ENCODE measurements at regions not wholly inside any gene's neighbourhood (a gene's known extent, or its start where the extent isn't known, plus 50 kb on each side); places are given as distances from the start of the nearest gene placed in this dataset.
A peak's percentile ranks its signal among the peaks of the same experiment; 100 is the strongest.

DNA sequence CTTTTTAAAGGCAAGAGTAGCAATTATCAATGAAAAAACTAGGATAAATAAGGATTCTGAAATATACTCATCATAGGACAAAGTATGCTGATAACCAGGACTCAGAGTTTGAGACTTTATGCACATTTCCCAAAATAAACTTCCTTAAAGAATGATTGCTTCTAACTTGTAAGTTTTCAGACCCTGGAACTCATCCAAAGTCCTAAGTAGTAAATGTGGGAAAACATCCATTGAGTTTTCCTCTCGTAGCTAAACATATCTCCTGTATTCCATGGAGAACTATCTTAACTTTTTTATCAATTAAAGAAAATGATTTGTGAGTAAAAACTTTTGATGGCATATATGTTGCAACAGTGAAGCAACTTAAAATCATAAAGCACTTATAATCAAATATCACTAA, 285.2 kb upstream of the KLF6 start:
- no peaks in the 10 kb centered on the region for H3K27me3 ChIP-seq
- 52% methylated on average over 1 of the region's 1 CpG for WGBS
- no peak overlapping the region for H3K4me3 ChIP-seq
- no peak overlapping the region for H3K27ac ChIP-seq
- TF ChIP-seq POLR2A (IDR thresholded peaks at IDR 0.05) (no peak), POLR2AphosphoS5 (IDR thresholded peaks at IDR 0.05) (no peak), EP300 (IDR thresholded peaks at IDR 0.05) (no peak)
- TF ChIP-seq, protein P1, sequence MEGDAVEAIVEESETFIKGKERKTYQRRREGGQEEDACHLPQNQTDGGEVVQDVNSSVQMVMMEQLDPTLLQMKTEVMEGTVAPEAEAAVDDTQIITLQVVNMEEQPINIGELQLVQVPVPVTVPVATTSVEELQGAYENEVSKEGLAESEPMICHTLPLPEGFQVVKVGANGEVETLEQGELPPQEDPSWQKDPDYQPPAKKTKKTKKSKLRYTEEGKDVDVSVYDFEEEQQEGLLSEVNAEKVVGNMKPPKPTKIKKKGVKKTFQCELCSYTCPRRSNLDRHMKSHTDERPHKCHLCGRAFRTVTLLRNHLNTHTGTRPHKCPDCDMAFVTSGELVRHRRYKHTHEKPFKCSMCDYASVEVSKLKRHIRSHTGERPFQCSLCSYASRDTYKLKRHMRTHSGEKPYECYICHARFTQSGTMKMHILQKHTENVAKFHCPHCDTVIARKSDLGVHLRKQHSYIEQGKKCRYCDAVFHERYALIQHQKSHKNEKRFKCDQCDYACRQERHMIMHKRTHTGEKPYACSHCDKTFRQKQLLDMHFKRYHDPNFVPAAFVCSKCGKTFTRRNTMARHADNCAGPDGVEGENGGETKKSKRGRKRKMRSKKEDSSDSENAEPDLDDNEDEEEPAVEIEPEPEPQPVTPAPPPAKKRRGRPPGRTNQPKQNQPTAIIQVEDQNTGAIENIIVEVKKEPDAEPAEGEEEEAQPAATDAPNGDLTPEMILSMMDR (IDR thresholded peaks at IDR 0.05): no peak
- H3K4me1 ChIP-seq: peaks cover 46% of the 10 kb centered on the region
- no peaks in the 10 kb centered on the region for H3K36me3 ChIP-seq
- no peak for DNase-seq (ENCODE audit: low spot score in 2 of 2)
- H3K9me3 ChIP-seq: no peaks in the 10 kb centered on the region

DNA sequence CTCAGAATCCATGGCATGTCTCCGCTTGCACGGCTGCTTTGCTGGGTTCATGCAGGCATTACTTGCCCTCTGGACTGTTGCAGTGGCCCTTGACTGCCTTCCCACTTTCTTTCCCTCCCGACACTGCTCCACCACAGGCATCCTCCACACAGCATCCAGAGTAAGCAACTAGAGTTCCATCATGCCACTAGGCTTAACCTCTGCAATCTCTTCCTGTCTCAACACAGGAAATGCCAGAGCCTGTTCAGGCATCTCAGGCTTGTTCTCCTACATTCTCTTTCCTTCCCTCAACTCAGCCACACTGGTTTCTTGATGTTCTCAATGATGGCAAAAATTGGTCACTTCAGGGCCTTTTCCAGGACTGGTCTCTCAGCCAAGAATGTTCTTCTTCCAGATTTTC, 284.5 kb upstream of the KLF6 start:
- WGBS: 70% methylated on average over 3 of the region's 3 CpGs
- H3K4me1 ChIP-seq: peaks cover 39% of the 10 kb centered on the region
- no peak for DNase-seq (ENCODE audit: low spot score in 2 of 2)
- no peak overlapping the region for H3K4me3 ChIP-seq
- TF ChIP-seq POLR2A (IDR thresholded peaks at IDR 0.05): no peak
- no peak for TF ChIP-seq EP300 (IDR thresholded peaks at IDR 0.05)
- TF ChIP-seq, protein P1 (IDR thresholded peaks at IDR 0.05): no peak
- TF ChIP-seq POLR2AphosphoS5 (IDR thresholded peaks at IDR 0.05): no peak
- no peaks in the 10 kb centered on the region for H3K27me3 ChIP-seq
- H3K36me3 ChIP-seq: no peaks in the 10 kb centered on the region
- peak overlapping the region; percentile 19 for H3K27ac ChIP-seq
- no peaks in the 10 kb centered on the region for H3K9me3 ChIP-seq

DNA sequence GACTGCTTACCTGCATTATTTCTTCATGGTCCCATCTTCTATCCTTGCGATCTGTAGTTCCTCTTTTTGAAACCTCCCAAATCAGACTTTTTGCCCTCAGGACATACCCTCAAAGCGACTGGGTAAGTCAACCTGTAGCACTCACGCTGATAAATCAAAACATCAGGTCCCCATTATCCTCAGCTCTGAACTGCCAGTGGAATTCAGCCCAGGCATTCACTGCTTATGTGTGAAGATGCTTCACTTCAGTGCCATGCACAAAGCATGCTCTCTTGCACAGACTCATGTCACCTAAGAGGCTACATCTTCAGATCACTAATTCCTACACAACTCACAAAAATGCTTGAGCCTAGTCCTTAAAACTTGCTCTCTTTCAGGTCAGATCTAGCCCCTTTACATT, 283.6 kb upstream of the KLF6 start:
- 90% methylated on average over 3 of the region's 3 CpGs for WGBS
- Histone ChIP-seq H3K4me3 (no peak overlapping the region), H3K27me3 (no peaks in the 10 kb centered on the region), H3K9me3 (no peaks in the 10 kb centered on the region), H3K36me3 (no peaks in the 10 kb centered on the region), H3K4me1 (peaks cover 31% of the 10 kb centered on the region), H3K27ac (no peak overlapping the region)
- no peak for DNase-seq (ENCODE audit: low spot score in 2 of 2)
- TF ChIP-seq POLR2A (IDR thresholded peaks at IDR 0.05): no peak
- TF ChIP-seq, protein P1 (IDR thresholded peaks at IDR 0.05): no peak
- no peak for TF ChIP-seq EP300 (IDR thresholded peaks at IDR 0.05)
- TF ChIP-seq POLR2AphosphoS5 (IDR thresholded peaks at IDR 0.05): no peak

DNA sequence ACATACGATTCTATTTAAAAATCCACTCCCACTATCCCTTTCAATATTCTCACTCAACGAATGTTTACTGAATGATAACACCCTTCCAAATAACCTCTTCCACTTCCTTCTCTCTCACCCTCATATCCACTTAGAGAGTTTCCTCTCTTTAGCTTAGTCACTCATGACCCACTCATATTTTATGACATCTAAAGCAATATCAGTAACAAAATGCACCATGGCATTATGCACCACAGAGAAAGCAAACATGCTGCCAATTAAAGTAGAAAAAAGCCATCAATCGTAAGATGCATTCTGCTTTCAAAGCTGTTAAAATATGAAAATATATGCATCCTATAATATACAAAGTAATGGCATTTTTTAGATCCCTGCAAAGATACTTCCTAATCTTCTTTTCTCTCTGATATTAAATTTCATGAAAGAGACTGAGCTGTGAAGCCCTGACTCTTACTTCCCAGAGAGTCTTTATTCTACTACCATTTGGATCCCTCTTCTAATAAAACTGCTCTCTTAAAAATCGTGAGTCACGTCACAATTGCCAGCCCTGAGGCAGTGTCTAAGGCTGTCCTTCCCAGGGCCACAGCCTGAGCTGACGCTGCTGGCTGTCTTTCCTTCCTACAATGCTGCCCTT, 283.0 kb upstream of the KLF6 start:
- TF ChIP-seq POLR2AphosphoS5 (IDR thresholded peaks at IDR 0.05): no peak
- TF ChIP-seq, protein P1 (IDR thresholded peaks at IDR 0.05): no peak
- no peak for TF ChIP-seq POLR2A (IDR thresholded peaks at IDR 0.05)
- Histone ChIP-seq H3K4me1 (peaks cover 27% of the 10 kb centered on the region), H3K27me3 (no peaks in the 10 kb centered on the region), H3K9me3 (no peaks in the 10 kb centered on the region), H3K27ac (peak overlapping the region; percentile 47), H3K4me3 (no peak overlapping the region), H3K36me3 (no peaks in the 10 kb centered on the region)
- 52% methylated on average over 6 of the region's 6 CpGs for WGBS
- DNase-seq (ENCODE audit: low spot score in 2 of 2): no peak

DNA sequence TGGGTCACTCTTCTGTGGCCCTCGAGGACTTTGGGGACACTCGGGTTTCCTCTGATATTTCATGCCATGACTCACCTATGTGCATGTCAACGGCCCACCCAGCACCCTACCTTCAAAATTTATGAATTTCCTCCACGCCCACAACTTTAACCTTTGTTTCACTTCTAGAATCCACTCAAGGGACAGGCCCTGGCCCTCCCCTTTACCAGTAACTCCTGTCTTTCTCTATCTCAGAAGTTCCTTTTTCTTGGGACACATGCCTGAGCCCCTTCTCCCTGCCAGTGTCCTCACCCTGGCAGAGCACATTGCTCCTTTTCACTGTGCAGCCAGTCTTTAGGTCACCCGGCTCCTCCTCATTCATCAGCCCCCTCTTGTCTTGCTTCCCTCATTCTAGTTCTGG, 282.5 kb upstream of the KLF6 start:
- no peak overlapping the region for H3K4me3 ChIP-seq
- H3K4me1 ChIP-seq: peaks cover 29% of the 10 kb centered on the region
- TF ChIP-seq POLR2A (IDR thresholded peaks at IDR 0.05): no peak
- 73% methylated on average over 5 of the region's 5 CpGs for WGBS
- H3K27ac ChIP-seq: peak overlapping the region; percentile 47
- DNase-seq (ENCODE audit: low spot score in 2 of 2): no peak
- no peaks in the 10 kb centered on the region for H3K9me3 ChIP-seq
- H3K36me3 ChIP-seq: no peaks in the 10 kb centered on the region
- H3K27me3 ChIP-seq: no peaks in the 10 kb centered on the region
